GM19239 (cell line): ENCODE measurements at regions not wholly inside any gene's neighbourhood (a gene's known extent, or its start where the extent isn't known, plus 50 kb on each side); places are given as distances from the start of the nearest gene placed in this dataset.
"Not testable (repeated sequence)": the region's sequence is repeated elsewhere in the genome, so short reads cannot be mapped to it uniquely, and the experiment has no call there.

Experiments
- DNase-seq: peaks from one replicate; pipeline ENCODE4 v3.0.0; 2011; ENCODE audit warnings: low spot score; ENCODE audit not compliant: insufficient read length
- FAIRE-seq: peaks from 2 replicates; lab custom pipeline; 2011; peaks lifted over from hg19 to GRCh38; lab: Jason Lieb, UNC

- DNase-seq, FAIRE-seq: not testable (repeated sequence)
Observed at GRCh38 chr16:64341336-64341735, 780.5 kb downstream of the CDH11 start.

GRCh38 chr16:64339052-64339770 is 782.7 kb downstream of the CDH11 start:
- DNase-seq, result no peak
- no peak for FAIRE-seq

GRCh38 chr16:64321881-64322280 is 800.0 kb downstream of the CDH11 start:
- FAIRE-seq (no peak), DNase-seq (no peak)

GRCh38 chr16:64321066-64321465 is 800.8 kb downstream of the CDH11 start:
- no peak for DNase-seq

GRCh38 chr16:64317601-64318000 is 804.3 kb downstream of the CDH11 start:
- no peak for FAIRE-seq
- DNase-seq, result no peak

More at GRCh38 chr16:64321066-64321465, 800.8 kb downstream of the CDH11 start:
- FAIRE-seq, result no peak

- DNase-seq (no peak), FAIRE-seq (no peak)
Observed at GRCh38 chr16:64313726-64314125, 808.1 kb downstream of the CDH11 start.

- DNase-seq, result no peak
Observed at GRCh38 chr16:64312980-64313379, 808.9 kb downstream of the CDH11 start.

GRCh38 chr16:64312292-64312691 is 809.6 kb downstream of the CDH11 start:
- DNase-seq (no peak), FAIRE-seq (no peak)

More at GRCh38 chr16:64312980-64313379, 808.9 kb downstream of the CDH11 start:
- no peak for FAIRE-seq

- FAIRE-seq (no peak), DNase-seq (no peak)
Observed at GRCh38 chr16:64311241-64311640, 810.6 kb downstream of the CDH11 start.

GRCh38 chr16:64309398-64310110 is 812.3 kb downstream of the CDH11 start:
- FAIRE-seq (no peak), DNase-seq (no peak)

- FAIRE-seq (no peak), DNase-seq (no peak)
Observed at GRCh38 chr16:64308721-64309120, 813.1 kb downstream of the CDH11 start.

GRCh38 chr16:64307431-64307830 is 814.4 kb downstream of the CDH11 start:
- FAIRE-seq, result no peak
- DNase-seq, result no peak

GRCh38 chr16:64305663-64306062 is 816.2 kb downstream of the CDH11 start:
- FAIRE-seq, result no peak
- no peak for DNase-seq

- DNase-seq (no peak), FAIRE-seq (no peak)
Observed at GRCh38 chr16:64304951-64305350, 816.9 kb downstream of the CDH11 start.

- DNase-seq (no peak), FAIRE-seq (no peak)
Observed at GRCh38 chr16:64304396-64304795, 817.5 kb downstream of the CDH11 start.

GRCh38 chr16:64297863-64298600 is 823.8 kb downstream of the CDH11 start:
- no peak for DNase-seq

GRCh38 chr16:64295466-64295865 is 826.4 kb downstream of the CDH11 start:
- DNase-seq (no peak), FAIRE-seq (no peak)

More at GRCh38 chr16:64297863-64298600, 823.8 kb downstream of the CDH11 start:
- FAIRE-seq, result no peak

- no peak for DNase-seq
- no peak for FAIRE-seq
Observed at GRCh38 chr16:64292953-64293352, 828.9 kb downstream of the CDH11 start.

- FAIRE-seq (no peak), DNase-seq (no peak)
Observed at GRCh38 chr16:64292161-64292560, 829.7 kb downstream of the CDH11 start.

GRCh38 chr16:64290461-64290860 is 831.4 kb downstream of the CDH11 start:
- DNase-seq (no peak), FAIRE-seq (no peak)
